HG03060 (cell line): ENCODE measurements at regions not wholly inside any gene's neighbourhood (a gene's known extent, or its start where the extent isn't known, plus 50 kb on each side); places are given as distances from the start of the nearest gene placed in this dataset.

Experiments used
- ATAC-seq: cut with Tn5 transposase; IDR thresholded peaks from one replicate; pipeline ENCODE4 v1.9.1; 2021; ENCODE audit warnings: low read depth, moderate number of reproducible peaks; ENCODE audit not compliant: unreplicated experiment

GRCh38 chr2:15718103-15718943 is 126.7 kb downstream of the DDX1 start:
- no peak for ATAC-seq

GRCh38 chr2:15718944-15719323 is 127.3 kb downstream of the DDX1 start:
- ATAC-seq = no peak

GRCh38 chr2:15719566-15720313 is 128.1 kb downstream of the DDX1 start:
- no peak for ATAC-seq

GRCh38 chr2:15720561-15721307 is 129.1 kb downstream of the DDX1 start:
- no peak for ATAC-seq

- ATAC-seq = no peak
These were observed 129.9 kb downstream of the DDX1 start for GRCh38 chr2:15721411-15722067.

GRCh38 chr2:15722980-15723379 is 131.3 kb downstream of the DDX1 start:
- no peak for ATAC-seq

- no peak for ATAC-seq
These were observed 132.6 kb downstream of the DDX1 start for GRCh38 chr2:15724235-15724634.

GRCh38 chr2:15725101-15725781 is 133.6 kb downstream of the DDX1 start:
- ATAC-seq = no peak

GRCh38 chr2:15725782-15726112 is 134.1 kb downstream of the DDX1 start:
- ATAC-seq = no peak

GRCh38 chr2:15726321-15727057 is 134.8 kb downstream of the DDX1 start:
- no peak for ATAC-seq

- no peak for ATAC-seq
These were observed 136.0 kb downstream of the DDX1 start for GRCh38 chr2:15727396-15728244.

- no peak for ATAC-seq
These were observed 136.7 kb downstream of the DDX1 start for GRCh38 chr2:15728245-15728938.

- ATAC-seq = no peak
These were observed 137.3 kb downstream of the DDX1 start for GRCh38 chr2:15729001-15729400.

- peak; percentile 13 for ATAC-seq
These were observed 138.3 kb downstream of the DDX1 start for GRCh38 chr2:15729709-15730544.

- ATAC-seq = peak; percentile 45
These were observed 139.0 kb downstream of the DDX1 start for GRCh38 chr2:15730545-15731212.

GRCh38 chr2:15731213-15731888 is 139.7 kb downstream of the DDX1 start:
- no peak for ATAC-seq
